ENCODE measurements at regions not wholly inside any gene's neighbourhood (a gene's known extent, or its start where the extent isn't known, plus 50 kb on each side); places are given as distances from the start of the nearest gene placed in this dataset.

DNA sequence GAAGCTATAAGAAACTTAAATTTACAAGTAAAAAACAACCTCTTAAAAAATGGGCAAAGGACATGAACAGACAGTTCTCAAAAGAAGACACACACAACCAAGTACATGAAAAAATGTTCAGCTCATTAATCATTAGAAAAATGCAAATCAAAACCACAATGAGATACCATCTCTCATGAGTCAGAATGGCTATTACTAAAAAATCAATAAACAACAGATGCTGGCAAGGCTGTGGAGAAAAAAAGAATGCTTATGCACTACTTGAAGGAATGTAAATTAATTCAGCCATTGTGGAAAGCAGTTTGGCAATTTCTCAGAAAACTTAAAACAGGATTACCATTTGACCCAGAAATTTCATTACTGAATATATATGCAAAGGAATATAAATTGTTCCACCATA is 666.3 kb upstream of the GRIA3 start:
- Mint-ChIP-seq H3K36me3 (ENCODE audit: insufficient read depth, unreplicated experiment) (no peaks in the 10 kb centered on the region), H3K9me3 (ENCODE audit: low read depth, unreplicated experiment) (no peaks in the 10 kb centered on the region), H3K27me3 (ENCODE audit: unreplicated experiment) (no peaks in the 10 kb centered on the region), H3K4me3 (ENCODE audit: low read depth, unreplicated experiment) (no peak overlapping the region), H3K4me1 (ENCODE audit: low read depth, unreplicated experiment) (no peaks in the 10 kb centered on the region), H3K27ac (ENCODE audit: unreplicated experiment) (no peak overlapping the region)
- no TSS peak for BruUV-seq (replicated peaks)
- TF ChIP-seq, protein P1, sequence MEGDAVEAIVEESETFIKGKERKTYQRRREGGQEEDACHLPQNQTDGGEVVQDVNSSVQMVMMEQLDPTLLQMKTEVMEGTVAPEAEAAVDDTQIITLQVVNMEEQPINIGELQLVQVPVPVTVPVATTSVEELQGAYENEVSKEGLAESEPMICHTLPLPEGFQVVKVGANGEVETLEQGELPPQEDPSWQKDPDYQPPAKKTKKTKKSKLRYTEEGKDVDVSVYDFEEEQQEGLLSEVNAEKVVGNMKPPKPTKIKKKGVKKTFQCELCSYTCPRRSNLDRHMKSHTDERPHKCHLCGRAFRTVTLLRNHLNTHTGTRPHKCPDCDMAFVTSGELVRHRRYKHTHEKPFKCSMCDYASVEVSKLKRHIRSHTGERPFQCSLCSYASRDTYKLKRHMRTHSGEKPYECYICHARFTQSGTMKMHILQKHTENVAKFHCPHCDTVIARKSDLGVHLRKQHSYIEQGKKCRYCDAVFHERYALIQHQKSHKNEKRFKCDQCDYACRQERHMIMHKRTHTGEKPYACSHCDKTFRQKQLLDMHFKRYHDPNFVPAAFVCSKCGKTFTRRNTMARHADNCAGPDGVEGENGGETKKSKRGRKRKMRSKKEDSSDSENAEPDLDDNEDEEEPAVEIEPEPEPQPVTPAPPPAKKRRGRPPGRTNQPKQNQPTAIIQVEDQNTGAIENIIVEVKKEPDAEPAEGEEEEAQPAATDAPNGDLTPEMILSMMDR (IDR thresholded peaks at IDR 0.05; ENCODE audit: unreplicated experiment), result no peak
- DNase-seq, result no peak
- intact Hi-C loops (cut with micrococcal nuclease; ENCODE audit: unreplicated experiment), result no loop called here
- CTCF ChIA-PET, result no interaction called here

DNA sequence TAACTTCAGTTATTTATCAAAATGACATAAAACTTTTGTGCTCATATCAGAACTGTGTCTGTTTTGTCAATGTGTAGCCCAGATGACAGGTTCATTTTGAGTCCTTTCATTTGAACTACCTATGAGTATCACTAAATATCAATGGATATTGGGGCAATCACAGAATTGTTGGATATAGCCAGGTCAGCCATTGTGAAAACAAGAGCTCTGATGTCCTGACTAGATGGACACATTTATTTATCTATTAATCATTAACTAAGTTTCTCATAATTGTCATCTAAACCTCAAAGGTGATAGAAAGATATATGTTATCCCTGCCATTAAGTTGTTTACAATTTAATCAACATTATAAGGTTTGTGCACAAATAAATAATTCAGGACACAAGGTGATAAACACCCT is 638.3 kb upstream of the GRIA3 start:
- CTCF ChIA-PET, result no interaction called here

DNA sequence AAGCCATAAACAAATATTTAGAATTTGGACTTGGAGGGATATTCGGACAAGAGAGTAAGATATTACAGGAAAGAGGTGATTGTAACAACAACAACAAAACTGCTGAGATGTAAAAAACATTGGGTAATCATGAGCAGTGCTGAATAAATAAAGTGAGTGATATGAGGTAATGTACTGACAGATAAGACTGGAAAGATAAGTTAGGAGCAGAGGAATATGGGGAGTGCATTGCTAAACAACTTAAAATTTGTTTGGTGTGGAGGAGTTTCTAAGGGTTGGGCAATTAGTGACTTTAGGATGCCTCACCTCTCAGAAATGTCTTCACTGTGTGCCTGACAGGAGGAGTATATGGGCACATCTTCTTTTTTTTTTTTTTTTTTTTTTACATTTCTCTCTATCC is 637.8 kb upstream of the GRIA3 start:
- CTCF ChIA-PET, result no interaction called here
- DNase-seq, result no peak
- no peaks in the 10 kb centered on the region for H3K36me3 Mint-ChIP-seq (ENCODE audit: insufficient read depth, unreplicated experiment)
- BruUV-seq (replicated peaks), result no TSS peak
- no peaks in the 10 kb centered on the region for H3K4me1 Mint-ChIP-seq (ENCODE audit: low read depth, unreplicated experiment)
- no peak overlapping the region for H3K27ac Mint-ChIP-seq (ENCODE audit: unreplicated experiment)
- intact Hi-C loops (cut with micrococcal nuclease; ENCODE audit: unreplicated experiment), result no loop called here
- no peaks in the 10 kb centered on the region for H3K27me3 Mint-ChIP-seq (ENCODE audit: unreplicated experiment)
- TF ChIP-seq, protein P1 (IDR thresholded peaks at IDR 0.05; ENCODE audit: unreplicated experiment), result no peak
- no peak overlapping the region for H3K4me3 Mint-ChIP-seq (ENCODE audit: low read depth, unreplicated experiment)
- no peaks in the 10 kb centered on the region for H3K9me3 Mint-ChIP-seq (ENCODE audit: low read depth, unreplicated experiment)

More for the DNA sequence above, 638.3 kb upstream of the GRIA3 start:
- H3K9me3 Mint-ChIP-seq (ENCODE audit: low read depth, unreplicated experiment), result no peaks in the 10 kb centered on the region
- H3K4me1 Mint-ChIP-seq (ENCODE audit: low read depth, unreplicated experiment), result no peaks in the 10 kb centered on the region
- no peak for DNase-seq
- intact Hi-C loops (cut with micrococcal nuclease; ENCODE audit: unreplicated experiment), result no loop called here
- H3K27ac Mint-ChIP-seq (ENCODE audit: unreplicated experiment), result no peak overlapping the region
- TF ChIP-seq, protein P1 (IDR thresholded peaks at IDR 0.05; ENCODE audit: unreplicated experiment), result no peak
- BruUV-seq (replicated peaks), result no TSS peak
- no peak overlapping the region for H3K4me3 Mint-ChIP-seq (ENCODE audit: low read depth, unreplicated experiment)
- H3K36me3 Mint-ChIP-seq (ENCODE audit: insufficient read depth, unreplicated experiment), result no peaks in the 10 kb centered on the region
- H3K27me3 Mint-ChIP-seq (ENCODE audit: unreplicated experiment), result no peaks in the 10 kb centered on the region

DNA sequence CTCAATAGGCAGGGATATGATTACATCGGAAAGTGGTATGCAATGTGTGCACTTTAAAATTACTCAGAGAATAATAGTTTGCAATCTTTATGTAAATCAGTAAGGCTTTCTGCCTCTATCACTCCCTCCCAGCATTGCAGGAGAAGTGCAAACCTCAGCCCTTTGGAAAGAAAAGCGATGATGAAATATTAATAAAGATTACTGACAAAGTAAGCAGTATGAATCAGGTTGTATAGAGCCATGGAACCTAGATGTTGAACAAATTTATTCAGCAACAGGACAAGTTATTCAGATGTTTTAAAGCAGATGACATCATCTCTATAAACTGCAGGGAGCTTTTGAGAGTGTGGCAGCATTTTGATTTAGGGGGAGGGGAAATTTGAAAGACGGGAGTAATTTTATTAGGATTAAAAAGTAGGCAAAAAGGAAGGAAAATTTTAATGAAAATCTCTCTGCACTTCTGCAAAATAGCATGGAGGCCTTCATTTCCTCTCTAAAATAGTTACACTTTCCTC is 631.7 kb upstream of the GRIA3 start:
- Mint-ChIP-seq H3K9me3 (ENCODE audit: low read depth, unreplicated experiment) (peaks cover 6% of the 10 kb centered on the region), H3K4me1 (ENCODE audit: low read depth, unreplicated experiment) (no peaks in the 10 kb centered on the region), H3K27me3 (ENCODE audit: unreplicated experiment) (no peaks in the 10 kb centered on the region), H3K4me3 (ENCODE audit: low read depth, unreplicated experiment) (no peak overlapping the region), H3K36me3 (ENCODE audit: insufficient read depth, unreplicated experiment) (no peaks in the 10 kb centered on the region), H3K27ac (ENCODE audit: unreplicated experiment) (no peak overlapping the region)
- CTCF ChIA-PET, result no interaction called here
- intact Hi-C loops (cut with micrococcal nuclease; ENCODE audit: unreplicated experiment), result no loop called here
- DNase-seq, result no peak
- BruUV-seq (replicated peaks), result no TSS peak
- TF ChIP-seq, protein P1 (IDR thresholded peaks at IDR 0.05; ENCODE audit: unreplicated experiment), result no peak
